Vagina (tissue), 2 donors: ENCODE measurements at regions not wholly inside any gene's neighbourhood (a gene's known extent, or its start where the extent isn't known, plus 50 kb on each side); places are given as distances from the start of the nearest gene placed in this dataset.

Source experiments
- POLR2AphosphoS5 ChIP-seq, 2 donors: sonication (generic); formaldehyde crosslinking; IDR thresholded peaks; one replicate each; pipeline ENCODE4 v1.9.0; 2017; ENCODE audit warnings: antibody characterized with exemption in 2 of 2, mild to moderate bottlenecking in 2 of 2, low read depth in 1 of 2; ENCODE audit not compliant: insufficient read depth in 1 of 2
- TF ChIP-seq, protein P1 (sequence below), 3 experiments: fragments of 450-650 bp in 2 of 3; fragments of 200-600 bp in 1 of 3; sonication (generic) in 1 of 3; IDR thresholded peaks; one replicate each; pipeline ENCODE4 v1.5.1; 2017 to 2019; ENCODE audit warnings: antibody characterized with exemption in 3 of 3, mild to moderate bottlenecking in 2 of 3, moderate library complexity in 2 of 3

DNA sequence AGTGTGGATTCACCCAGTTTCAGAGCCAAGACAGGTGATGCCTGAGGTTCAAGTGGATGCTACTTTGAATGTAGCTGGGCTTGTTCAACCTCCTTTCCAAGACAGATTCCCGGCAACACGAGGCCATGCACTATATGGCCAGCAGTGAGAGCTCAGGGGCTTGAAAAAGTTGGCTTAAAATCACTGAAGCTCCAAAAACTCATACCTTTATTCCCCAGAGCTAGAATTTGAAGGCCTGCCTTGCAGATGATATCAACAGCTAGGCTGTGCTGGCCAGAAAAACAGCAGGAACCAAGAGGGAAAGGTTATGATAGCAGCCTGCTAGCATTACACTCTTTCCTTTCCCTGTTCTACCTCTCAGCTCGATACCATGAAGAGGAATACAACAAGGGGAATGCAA is 120.2 kb upstream of the DAB2 start:
- TF ChIP-seq, protein P1, sequence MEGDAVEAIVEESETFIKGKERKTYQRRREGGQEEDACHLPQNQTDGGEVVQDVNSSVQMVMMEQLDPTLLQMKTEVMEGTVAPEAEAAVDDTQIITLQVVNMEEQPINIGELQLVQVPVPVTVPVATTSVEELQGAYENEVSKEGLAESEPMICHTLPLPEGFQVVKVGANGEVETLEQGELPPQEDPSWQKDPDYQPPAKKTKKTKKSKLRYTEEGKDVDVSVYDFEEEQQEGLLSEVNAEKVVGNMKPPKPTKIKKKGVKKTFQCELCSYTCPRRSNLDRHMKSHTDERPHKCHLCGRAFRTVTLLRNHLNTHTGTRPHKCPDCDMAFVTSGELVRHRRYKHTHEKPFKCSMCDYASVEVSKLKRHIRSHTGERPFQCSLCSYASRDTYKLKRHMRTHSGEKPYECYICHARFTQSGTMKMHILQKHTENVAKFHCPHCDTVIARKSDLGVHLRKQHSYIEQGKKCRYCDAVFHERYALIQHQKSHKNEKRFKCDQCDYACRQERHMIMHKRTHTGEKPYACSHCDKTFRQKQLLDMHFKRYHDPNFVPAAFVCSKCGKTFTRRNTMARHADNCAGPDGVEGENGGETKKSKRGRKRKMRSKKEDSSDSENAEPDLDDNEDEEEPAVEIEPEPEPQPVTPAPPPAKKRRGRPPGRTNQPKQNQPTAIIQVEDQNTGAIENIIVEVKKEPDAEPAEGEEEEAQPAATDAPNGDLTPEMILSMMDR (IDR thresholded peaks at IDR 0.05), result no peak
- no peak for TF ChIP-seq POLR2AphosphoS5 (IDR thresholded peaks at IDR 0.05; ENCODE audit: insufficient read depth in 1 of 2, low read depth in 1 of 2)
